PFSK-1 (cell line): ENCODE measurements at regions not wholly inside any gene's neighbourhood (a gene's known extent, or its start where the extent isn't known, plus 50 kb on each side); places are given as distances from the start of the nearest gene placed in this dataset.

Experiments used
- POLR2AphosphoS5 ChIP-seq: IDR thresholded peaks from 2 replicates; pipeline ENCODE4 v1.6.1; 2012; ENCODE audit warnings: low read depth, mild to moderate bottlenecking, control low read depth, low read length, moderate library complexity
- SIN3A ChIP-seq: IDR thresholded peaks from 2 replicates; pipeline ENCODE4 v1.6.1; 2012; ENCODE audit warnings: mild to moderate bottlenecking, low read length, moderate library complexity, borderline replicate concordance; ENCODE audit not compliant: insufficient read depth
- TAF1 ChIP-seq: IDR thresholded peaks from 2 replicates; pipeline ENCODE4 v1.6.1; 2012; ENCODE audit warnings: low read length, control low read depth, borderline replicate concordance; ENCODE audit not compliant: insufficient read depth

DNA sequence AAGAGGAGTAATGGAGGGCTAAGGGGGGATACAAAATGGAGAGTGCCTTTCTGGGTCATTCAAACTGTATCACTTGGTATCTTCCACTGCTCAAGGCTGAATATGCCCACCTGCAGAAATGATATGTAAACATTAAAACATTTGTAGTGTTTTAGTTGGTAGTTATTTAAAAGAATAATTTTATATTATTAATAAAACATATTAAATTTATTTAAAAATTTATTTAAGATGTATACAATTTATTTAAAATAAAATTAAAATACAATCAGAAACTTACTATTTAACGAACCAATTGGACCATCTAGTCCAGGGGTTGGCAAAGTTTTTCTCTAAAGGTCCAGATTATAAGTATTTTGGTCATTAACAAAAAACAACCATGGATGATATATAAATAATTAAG lies 308.5 kb downstream of the PLK2 start:
- TF ChIP-seq TAF1: no peak
- no peak for TF ChIP-seq POLR2AphosphoS5
- no peak for TF ChIP-seq SIN3A
